ENCODE measurements at regions not wholly inside any gene's neighbourhood (a gene's known extent, or its start where the extent isn't known, plus 50 kb on each side); places are given as distances from the start of the nearest gene placed in this dataset.
"Not testable (repeated sequence)": the region's sequence is repeated elsewhere in the genome, so short reads cannot be mapped to it uniquely, and the experiment has no call there.

GRCh38 chr15:60172143-60172542 lies 168.0 kb downstream of the FOXB1 start:
- no peak for TF ChIP-seq CTCF (IDR thresholded peaks at IDR 0.05; ENCODE audit: borderline replicate concordance, insufficient read depth, low read depth, low read length)
- H3K4me3 ChIP-seq (ENCODE audit: low read depth, low read length) = no peak overlapping the region

GRCh38 chr15:60179786-60180391 lies 175.8 kb downstream of the FOXB1 start:
- peak; percentile 64; the same call in 1 of the 2 replicates for TF ChIP-seq CTCF (IDR thresholded peaks at IDR 0.05; ENCODE audit: borderline replicate concordance, insufficient read depth, low read depth, low read length)
- H3K4me3 ChIP-seq (ENCODE audit: low read depth, low read length) = no peak overlapping the region

- not testable (repeated sequence) for H3K4me3 ChIP-seq (ENCODE audit: low read depth, low read length)
Observed at GRCh38 chr15:60181957-60182356, 177.8 kb downstream of the FOXB1 start.

- TF ChIP-seq CTCF (IDR thresholded peaks at IDR 0.05; ENCODE audit: borderline replicate concordance, insufficient read depth, low read depth, low read length) = no peak
- H3K4me3 ChIP-seq (ENCODE audit: low read depth, low read length) = no peak overlapping the region
Observed at GRCh38 chr15:60183366-60183765, 179.3 kb downstream of the FOXB1 start.

GRCh38 chr15:60184579-60184978 lies 180.5 kb downstream of the FOXB1 start:
- no peak overlapping the region for H3K4me3 ChIP-seq (ENCODE audit: low read depth, low read length)
- TF ChIP-seq CTCF (IDR thresholded peaks at IDR 0.05; ENCODE audit: borderline replicate concordance, insufficient read depth, low read depth, low read length) = no peak

GRCh38 chr15:60191016-60191415 lies 186.9 kb downstream of the FOXB1 start:
- H3K4me3 ChIP-seq (ENCODE audit: low read depth, low read length) = no peak overlapping the region

GRCh38 chr15:60191821-60192220 lies 187.7 kb downstream of the FOXB1 start:
- no peak overlapping the region for H3K4me3 ChIP-seq (ENCODE audit: low read depth, low read length)
- TF ChIP-seq CTCF (IDR thresholded peaks at IDR 0.05; ENCODE audit: borderline replicate concordance, insufficient read depth, low read depth, low read length) = no peak

More at GRCh38 chr15:60191016-60191415, 186.9 kb downstream of the FOXB1 start:
- no peak for TF ChIP-seq CTCF (IDR thresholded peaks at IDR 0.05; ENCODE audit: borderline replicate concordance, insufficient read depth, low read depth, low read length)

Measured in GM12875 (cell line).